ENCODE measurements at regions not wholly inside any gene's neighbourhood (a gene's known extent, or its start where the extent isn't known, plus 50 kb on each side); places are given as distances from the start of the nearest gene placed in this dataset.
A peak's percentile ranks its signal among the peaks of the same experiment; 100 is the strongest.

GRCh38 chr9:126125992-126126409 is 200.6 kb upstream of the MVB12B start:
- no peak for DNase-seq (ENCODE audit: low spot score)

GRCh38 chr9:126126807-126127206 is 199.8 kb upstream of the MVB12B start:
- DNase-seq (ENCODE audit: low spot score), result no peak

- no peak for DNase-seq (ENCODE audit: low spot score)
These were observed 199.0 kb upstream of the MVB12B start for GRCh38 chr9:126127591-126127990.

- no peak for DNase-seq (ENCODE audit: low spot score)
These were observed 198.0 kb upstream of the MVB12B start for GRCh38 chr9:126128494-126129142.

GRCh38 chr9:126131066-126132010 is 195.3 kb upstream of the MVB12B start:
- no peak for DNase-seq (ENCODE audit: low spot score)

GRCh38 chr9:126132746-126133145 is 193.9 kb upstream of the MVB12B start:
- no peak for DNase-seq (ENCODE audit: low spot score)

- DNase-seq (ENCODE audit: low spot score), result no peak
These were observed 182.4 kb upstream of the MVB12B start for GRCh38 chr9:126144196-126144595.

- DNase-seq (ENCODE audit: low spot score), result no peak
These were observed 181.8 kb upstream of the MVB12B start for GRCh38 chr9:126144603-126145456.

- no peak for DNase-seq (ENCODE audit: low spot score)
These were observed 180.8 kb upstream of the MVB12B start for GRCh38 chr9:126145887-126146253.

- DNase-seq (ENCODE audit: low spot score), result peak; percentile 9
These were observed 180.1 kb upstream of the MVB12B start for GRCh38 chr9:126146254-126147145.

GRCh38 chr9:126147186-126147935 is 179.3 kb upstream of the MVB12B start:
- no peak for DNase-seq (ENCODE audit: low spot score)

- no peak for DNase-seq (ENCODE audit: low spot score)
These were observed 178.4 kb upstream of the MVB12B start for GRCh38 chr9:126147936-126148870.

- no peak for DNase-seq (ENCODE audit: low spot score)
These were observed 177.6 kb upstream of the MVB12B start for GRCh38 chr9:126148994-126149393.

- no peak for DNase-seq (ENCODE audit: low spot score)
These were observed 177.0 kb upstream of the MVB12B start for GRCh38 chr9:126149661-126150060.

GRCh38 chr9:126150411-126151030 is 176.1 kb upstream of the MVB12B start:
- DNase-seq (ENCODE audit: low spot score), result no peak

- no peak for DNase-seq (ENCODE audit: low spot score)
These were observed 175.5 kb upstream of the MVB12B start for GRCh38 chr9:126151031-126151685.

GRCh38 chr9:126151686-126152134 is 174.9 kb upstream of the MVB12B start:
- no peak for DNase-seq (ENCODE audit: low spot score)

- no peak for DNase-seq (ENCODE audit: low spot score)
These were observed 173.8 kb upstream of the MVB12B start for GRCh38 chr9:126152622-126153362.

Measured in activated CD4-positive, alpha-beta T cell treated with anti-CD3 and anti-CD28 coated beads, Interleukin-2, Interleukin-4, amounts not matched to agents 100 ng/mL and 50 ng/mL, durations not matched to agents 16 hours and 8 hours (primary cell).